Neural cell (in vitro differentiated cells): ENCODE measurements at regions not wholly inside any gene's neighbourhood (a gene's known extent, or its start where the extent isn't known, plus 50 kb on each side); places are given as distances from the start of the nearest gene placed in this dataset.

ENCODE experiments used
- H2AFZ ChIP-seq: fragments of 200-600, 300-800 bp; sonication (generic), shearing (Covaris generic); 2 replicates; pipeline ENCODE4 v1.6.0; 2014; ENCODE audit warnings: low read depth, mild to moderate bottlenecking, antibody characterized with exemption, low read length, moderate library complexity
- H3F3A ChIP-seq: fragments of 200-600 bp; shearing (Covaris generic); 2 replicates; pipeline ENCODE4 v1.6.1; 2016; ENCODE audit warnings: mild to moderate bottlenecking, moderate library complexity, mixed read lengths, antibody characterized with exemption, low read length; ENCODE audit not compliant: insufficient read depth, poor library complexity, severe bottlenecking
- H3K27ac ChIP-seq: fragments of 200-600, 300-800 bp; sonication (generic), shearing (Covaris generic); 2 replicates; pipeline ENCODE4 v1.5.1; 2014; ENCODE audit warnings: mild to moderate bottlenecking, low read length, moderate library complexity
- H3K27me3 ChIP-seq: fragments of 300-800, 200-600 bp; sonication (generic), shearing (Covaris generic); 2 replicates; pipeline ENCODE4 v1.6.0; 2014; ENCODE audit warnings: mild to moderate bottlenecking, low read depth, low read length, moderate library complexity; ENCODE audit not compliant: insufficient read depth
- H3K36me3 ChIP-seq: fragments of 300-800, 200-600 bp; sonication (generic), shearing (Covaris generic); 2 replicates; pipeline ENCODE4 v1.5.1; 2014; ENCODE audit warnings: mild to moderate bottlenecking, antibody characterized with exemption, low read length, moderate library complexity; ENCODE audit not compliant: insufficient read depth
- H3K4me2 ChIP-seq: fragments of 300-800, 200-600 bp; sonication (generic), shearing (Covaris generic); 2 replicates; pipeline ENCODE4 v1.6.0; 2014; ENCODE audit warnings: mild to moderate bottlenecking, low read length
- H3K4me3 ChIP-seq: fragments of 300-800, 200-600 bp; sonication (generic), shearing (Covaris generic); 2 replicates; pipeline ENCODE4 v1.5.1; 2014; ENCODE audit warnings: mild to moderate bottlenecking, low read length, moderate library complexity
- H3K79me2 ChIP-seq: fragments of 200-600 bp; shearing (Covaris generic); replicated peaks from 2 replicates; pipeline ENCODE4 v1.6.0; 2014; ENCODE audit warnings: mild to moderate bottlenecking, low read length, moderate library complexity; ENCODE audit not compliant: insufficient read depth
- H3K9ac ChIP-seq: fragments of 300-800, 200-600 bp; sonication (generic), shearing (Covaris generic); 2 replicates; pipeline ENCODE4 v1.6.1; 2016; ENCODE audit warnings: mild to moderate bottlenecking, low read length, mixed read lengths
- H3K9me2 ChIP-seq: fragments of 200-600 bp; shearing (Covaris generic); 2 replicates; pipeline ENCODE4 v1.6.1; 2016; ENCODE audit warnings: mild to moderate bottlenecking, low read length, mixed read lengths; ENCODE audit not compliant: insufficient read depth
- H3K9me3 ChIP-seq: fragments of 200-600, 300-800 bp; sonication (generic), shearing (Covaris generic); 2 replicates; pipeline ENCODE4 v1.6.1; 2016; ENCODE audit warnings: mild to moderate bottlenecking, mixed run types, low read length, moderate library complexity, mixed read lengths
- H4K20me1 ChIP-seq: fragments of 200-600 bp; shearing (Covaris generic); 2 replicates; pipeline ENCODE4 v1.6.1; 2016; ENCODE audit warnings: mild to moderate bottlenecking, mixed run types; ENCODE audit not compliant: insufficient read depth
- CTCF ChIP-seq: fragments of 450-650 bp; IDR thresholded peaks from 2 replicates; pipeline ENCODE4 v1.5.1; 2014; ENCODE audit warnings: antibody characterized with exemption, mild to moderate bottlenecking, moderate library complexity; ENCODE audit not compliant: poor library complexity, severe bottlenecking
- EP300 ChIP-seq: fragments of 450-650 bp; conservative IDR thresholded peaks from 2 replicates; pipeline ENCODE4 v1.6.1; 2014; ENCODE audit warnings: antibody characterized with exemption, mild to moderate bottlenecking, moderate library complexity; ENCODE audit not compliant: poor library complexity, severe bottlenecking
- EZH2 ChIP-seq: fragments of 200-600, 300-800 bp; shearing (Covaris generic), sonication (generic); IDR thresholded peaks from 2 replicates; pipeline ENCODE4 v1.6.1; 2014; ENCODE audit warnings: antibody characterized with exemption, low read length, borderline replicate concordance, mild to moderate bottlenecking; ENCODE audit not compliant: insufficient read depth, poor library complexity, severe bottlenecking
- MXI1 ChIP-seq: fragments of 450-650 bp; conservative IDR thresholded peaks from 2 replicates; pipeline ENCODE4 v1.6.1; 2014; ENCODE audit warnings: antibody characterized with exemption, mild to moderate bottlenecking; ENCODE audit not compliant: poor library complexity, severe bottlenecking
- POLR2AphosphoS5 ChIP-seq: IDR thresholded peaks from 2 replicates; pipeline ENCODE4 v1.6.1; 2012
- RAD21 ChIP-seq: fragments of 450-650 bp; conservative IDR thresholded peaks from 2 replicates; pipeline ENCODE4 v1.6.1; 2014; ENCODE audit warnings: antibody characterized with exemption, mild to moderate bottlenecking, moderate library complexity
- REST ChIP-seq: IDR thresholded peaks from 2 replicates; pipeline ENCODE4 v1.6.1; 2012; ENCODE audit warnings: borderline replicate concordance
- SMC3 ChIP-seq: fragments of 450-650 bp; conservative IDR thresholded peaks from 2 replicates; pipeline ENCODE4 v1.6.1; 2014; ENCODE audit warnings: antibody characterized with exemption, mild to moderate bottlenecking, moderate library complexity; ENCODE audit not compliant: poor library complexity
- TAF1 ChIP-seq: IDR thresholded peaks from 2 replicates; pipeline ENCODE4 v1.6.1; 2012; ENCODE audit warnings: low read depth

GRCh38 chr4:35918491-35918977 is 325.8 kb downstream of the ARAP2 start:
- Histone ChIP-seq H3K36me3 (no peaks in the 10 kb centered on the region), H3K27me3 (no peaks in the 10 kb centered on the region), H3F3A (no peaks in the 10 kb centered on the region), H3K27ac (no peak overlapping the region), H3K9ac (no peak overlapping the region), H2AFZ (no peak overlapping the region), H3K79me2 (no peaks in the 10 kb centered on the region), H3K4me2 (no peak overlapping the region), H3K4me3 (no peak overlapping the region), H4K20me1 (no peaks in the 10 kb centered on the region), H3K9me2 (no peaks in the 10 kb centered on the region), H3K9me3 (no peaks in the 10 kb centered on the region)
- TF ChIP-seq TAF1 (no peak), MXI1 (no peak), RAD21 (no peak), CTCF (no peak), EP300 (no peak), POLR2AphosphoS5 (no peak), SMC3 (no peak), REST (no peak), EZH2 (no peak)

- no peaks in the 10 kb centered on the region for H3K9me2 ChIP-seq
- no peaks in the 10 kb centered on the region for H3K27me3 ChIP-seq
- no peak overlapping the region for H2AFZ ChIP-seq
- no peaks in the 10 kb centered on the region for H3F3A ChIP-seq
- TF ChIP-seq MXI1: no peak
- peak; percentile 9 for TF ChIP-seq REST
- no peak for TF ChIP-seq RAD21
- no peaks in the 10 kb centered on the region for H3K36me3 ChIP-seq
- H3K9me3 ChIP-seq: no peaks in the 10 kb centered on the region
- no peaks in the 10 kb centered on the region for H4K20me1 ChIP-seq
- H3K4me2 ChIP-seq: no peak overlapping the region
- H3K27ac ChIP-seq: no peak overlapping the region
- no peaks in the 10 kb centered on the region for H3K79me2 ChIP-seq
- no peak overlapping the region for H3K9ac ChIP-seq
- no peak overlapping the region for H3K4me3 ChIP-seq
Measured at GRCh38 chr4:35925806-35926205, 318.5 kb downstream of the ARAP2 start.
